RPMI8226 (cell line): ENCODE measurements at regions not wholly inside any gene's neighbourhood (a gene's known extent, or its start where the extent isn't known, plus 50 kb on each side); places are given as distances from the start of the nearest gene placed in this dataset.
A peak's percentile ranks its signal among the peaks of the same experiment; 100 is the strongest.
"Not testable (repeated sequence)": the region's sequence is repeated elsewhere in the genome, so short reads cannot be mapped to it uniquely, and the experiment has no call there.

Experiments used
- DNase-seq: peaks from one replicate; pipeline ENCODE4 v3.0.0-alpha.2; 2015

DNA sequence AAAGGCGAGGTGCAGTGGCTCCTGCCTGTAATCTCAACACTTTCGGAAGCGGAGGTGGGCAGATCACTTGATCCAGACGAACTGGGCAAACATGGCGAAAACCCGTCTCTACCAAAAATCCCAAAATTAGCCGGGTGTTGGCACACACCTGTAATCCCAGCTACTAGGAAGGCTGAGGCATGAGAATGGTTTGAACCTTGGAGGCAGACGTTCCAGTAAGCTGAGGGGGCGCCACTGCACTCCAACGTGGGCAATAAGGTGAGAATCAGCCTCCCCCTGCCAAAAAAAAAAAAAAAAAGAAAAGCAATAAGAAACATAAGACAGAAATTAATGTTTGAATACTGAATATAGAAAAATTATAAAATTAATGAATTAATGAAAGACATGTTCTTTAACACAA lies 928.7 kb downstream of the LRFN5 start:
- no peak for DNase-seq

DNA sequence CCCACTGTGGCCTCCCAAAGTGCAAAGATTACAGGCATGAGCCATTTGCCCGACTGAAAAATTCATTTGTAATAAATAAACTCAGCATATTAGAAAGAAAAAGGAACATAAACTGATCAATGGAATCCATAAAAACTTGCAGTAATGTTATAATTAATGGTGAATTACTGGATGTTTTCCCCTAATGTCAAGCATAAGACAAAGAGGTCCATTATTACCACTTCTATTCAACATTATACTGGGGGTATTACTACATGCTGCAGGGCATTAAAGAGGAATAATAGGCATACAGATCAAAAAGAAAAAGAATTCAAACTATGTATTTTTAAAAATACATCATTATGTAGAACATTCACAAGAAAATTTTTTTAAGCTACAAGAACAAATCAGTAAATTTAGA lies 926.8 kb downstream of the LRFN5 start:
- no peak for DNase-seq

DNA sequence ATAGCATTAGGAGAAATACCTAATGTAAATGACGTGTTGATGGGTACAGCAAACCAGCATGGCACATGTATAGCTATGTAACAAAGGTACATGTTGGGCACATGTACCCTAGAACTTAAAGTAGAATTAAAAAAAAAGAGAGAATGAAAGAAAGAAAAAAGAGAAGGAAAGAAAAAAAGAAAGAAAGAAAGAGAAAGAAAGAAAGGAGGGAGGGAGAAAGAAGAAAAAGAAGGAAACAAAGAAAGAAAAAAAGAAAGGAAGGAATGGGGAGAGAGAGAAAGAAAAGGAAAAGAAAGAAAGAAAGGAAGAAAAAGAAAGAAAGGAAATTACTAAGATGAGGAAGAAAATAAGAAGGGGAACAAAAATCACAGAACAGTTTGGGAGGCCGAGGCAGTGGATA lies 925.5 kb downstream of the LRFN5 start:
- no peak for DNase-seq

DNA sequence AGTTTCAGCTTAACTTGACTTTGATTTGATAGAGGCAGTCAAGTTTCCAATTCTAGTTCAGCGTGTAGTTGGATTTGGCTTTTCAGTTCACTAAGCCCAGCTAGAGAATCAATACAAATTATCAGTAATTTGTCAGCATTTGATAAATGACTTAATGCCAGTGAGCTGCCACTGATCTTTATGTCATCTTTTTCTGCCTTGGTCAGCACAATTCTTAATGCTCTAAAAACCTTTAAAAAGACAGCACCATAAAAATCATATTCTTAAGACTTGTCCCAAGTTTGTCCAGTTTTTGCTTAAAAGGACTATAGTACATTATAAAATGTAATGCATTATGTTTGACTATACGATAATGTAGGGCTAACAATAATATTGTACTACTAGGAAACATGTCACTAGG lies 920.5 kb downstream of the LRFN5 start:
- DNase-seq: no peak

DNA sequence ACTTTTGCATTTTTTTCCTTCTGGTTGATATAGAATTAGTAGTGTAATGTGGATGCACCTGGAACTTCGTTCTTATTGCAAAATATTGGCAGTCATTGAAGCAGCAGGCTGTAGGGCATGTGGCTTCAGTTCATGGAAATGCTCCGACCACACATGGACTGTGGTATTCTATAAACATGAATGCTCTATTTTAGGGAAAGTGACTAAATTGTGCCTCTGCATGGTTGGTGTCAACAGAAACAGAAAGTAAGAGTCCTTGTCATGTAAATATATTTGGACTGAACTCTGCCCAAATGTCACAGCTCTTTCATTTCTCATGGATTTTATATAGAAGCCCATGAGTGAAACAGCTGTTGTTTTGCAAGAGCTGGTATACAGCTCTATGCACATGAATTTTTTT lies 917.0 kb downstream of the LRFN5 start:
- no peak for DNase-seq

DNA sequence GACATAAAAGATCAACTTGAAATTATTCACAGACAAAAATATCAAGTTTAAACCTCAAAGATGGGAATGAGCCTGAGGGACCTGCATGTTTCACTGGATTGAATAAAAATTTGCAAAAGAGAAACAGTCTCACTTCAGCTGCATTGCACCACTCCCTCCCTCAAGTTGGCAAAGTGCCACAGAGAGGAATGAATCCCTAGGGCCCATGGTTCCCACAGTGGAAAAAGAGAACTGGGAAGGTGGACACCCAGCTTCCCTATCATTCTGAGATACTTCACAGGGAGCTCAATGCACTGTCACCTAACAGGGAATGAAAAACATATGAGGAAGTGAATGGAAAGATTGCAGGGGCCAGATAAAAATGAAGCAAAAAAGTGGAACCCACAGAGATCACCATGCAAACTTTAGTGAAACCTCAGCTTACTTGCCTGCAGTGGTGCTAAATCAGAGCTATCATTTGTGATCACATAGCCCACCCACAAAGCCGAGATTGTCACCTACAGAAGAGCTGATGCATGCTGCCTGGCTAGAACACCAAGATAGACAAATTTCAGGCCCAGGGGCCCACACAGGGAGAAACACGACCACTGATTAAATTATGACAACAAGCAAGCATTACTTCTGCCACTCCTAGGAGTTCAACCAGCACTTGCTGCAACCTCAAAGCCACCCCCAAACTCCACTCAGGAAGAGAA lies 911.3 kb downstream of the LRFN5 start:
- no peak for DNase-seq

DNA sequence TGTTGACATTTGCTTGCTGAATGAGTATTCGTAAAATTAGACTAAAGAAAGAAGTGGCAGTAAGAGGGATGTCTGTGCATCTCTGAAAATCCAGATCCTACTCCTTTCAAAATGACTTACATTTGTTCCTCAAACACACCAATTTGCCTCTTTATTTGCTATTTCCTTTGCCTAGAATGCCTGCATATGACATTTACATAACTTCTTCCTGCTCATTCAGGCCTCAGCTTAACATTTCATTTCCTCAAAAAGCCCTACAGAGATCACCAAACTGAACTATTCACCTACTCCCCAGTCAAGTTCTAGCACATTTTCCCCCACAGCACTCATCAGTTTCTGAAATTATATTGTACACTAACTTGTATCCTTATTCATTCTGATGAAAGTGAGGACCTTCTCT lies 907.2 kb downstream of the LRFN5 start:
- DNase-seq: no peak

DNA sequence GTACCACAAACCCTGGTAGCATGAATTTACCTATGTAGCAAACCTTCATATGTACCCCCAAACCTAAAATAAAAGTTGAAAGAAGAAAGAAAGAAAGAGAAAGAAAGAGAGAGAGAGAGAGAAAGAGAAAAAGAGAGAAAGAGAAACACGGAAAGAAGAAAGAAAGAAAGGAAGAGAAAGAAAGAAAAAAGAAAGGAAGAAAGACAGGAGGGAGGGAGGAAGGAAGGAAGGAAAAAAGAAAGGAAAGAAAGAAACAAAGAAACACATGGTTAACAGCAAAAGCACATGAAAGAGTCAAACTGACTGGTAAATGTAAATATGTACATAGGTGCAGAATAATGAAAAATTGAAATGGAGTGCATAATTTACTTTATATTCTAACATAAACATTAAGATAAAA lies 903.4 kb downstream of the LRFN5 start:
- no peak for DNase-seq

DNA sequence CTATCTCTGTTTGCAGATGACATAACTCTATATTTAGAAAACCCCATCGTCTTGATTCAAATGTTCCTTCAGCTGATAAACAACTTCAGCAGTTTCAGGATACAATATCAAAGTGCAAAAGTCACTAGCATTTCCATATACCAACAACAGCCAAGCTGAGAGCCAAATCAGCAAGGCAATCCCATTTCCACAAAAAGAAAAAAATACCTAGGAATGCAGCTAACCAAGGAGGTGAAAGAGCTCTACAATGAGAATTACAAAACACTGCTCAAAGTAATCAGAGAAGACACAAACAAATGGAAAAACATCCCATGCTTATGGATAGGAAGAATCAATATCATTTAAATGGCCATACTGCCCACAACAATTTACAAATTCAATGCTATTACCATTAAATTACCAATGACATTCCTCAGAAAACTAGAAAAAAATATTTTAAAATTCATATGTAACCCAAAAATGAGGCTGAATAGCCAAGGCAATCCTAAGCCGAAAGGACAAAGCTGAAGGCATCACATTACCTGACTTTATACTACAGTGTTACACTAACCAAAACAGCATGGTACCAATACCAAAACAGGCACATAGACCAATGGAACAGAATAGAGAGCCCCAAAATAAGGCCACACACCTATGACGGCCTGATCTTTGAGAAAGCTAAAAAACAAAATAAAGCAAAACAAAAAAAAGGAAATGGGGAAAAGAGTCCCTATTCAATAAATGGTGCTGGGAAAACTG lies 901.7 kb downstream of the LRFN5 start:
- DNase-seq: no peak

DNA sequence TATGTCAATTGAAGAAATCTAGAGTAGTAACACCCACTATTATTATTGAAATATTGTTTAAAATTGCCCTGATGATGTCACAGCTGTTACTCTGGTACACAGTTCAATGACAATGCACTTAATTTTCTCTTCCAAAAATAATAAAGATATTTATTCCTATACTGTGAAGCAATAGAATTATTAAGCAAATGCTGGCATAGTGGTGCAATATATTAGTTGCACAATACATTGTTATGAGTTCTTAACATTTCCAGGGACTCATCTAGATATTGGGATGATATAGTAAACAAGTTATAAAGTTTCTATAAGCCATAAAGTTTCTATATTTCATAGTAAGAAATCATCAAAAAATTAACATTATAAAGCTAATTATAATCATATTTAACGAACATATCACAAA lies 897.8 kb downstream of the LRFN5 start:
- DNase-seq: no peak

DNA sequence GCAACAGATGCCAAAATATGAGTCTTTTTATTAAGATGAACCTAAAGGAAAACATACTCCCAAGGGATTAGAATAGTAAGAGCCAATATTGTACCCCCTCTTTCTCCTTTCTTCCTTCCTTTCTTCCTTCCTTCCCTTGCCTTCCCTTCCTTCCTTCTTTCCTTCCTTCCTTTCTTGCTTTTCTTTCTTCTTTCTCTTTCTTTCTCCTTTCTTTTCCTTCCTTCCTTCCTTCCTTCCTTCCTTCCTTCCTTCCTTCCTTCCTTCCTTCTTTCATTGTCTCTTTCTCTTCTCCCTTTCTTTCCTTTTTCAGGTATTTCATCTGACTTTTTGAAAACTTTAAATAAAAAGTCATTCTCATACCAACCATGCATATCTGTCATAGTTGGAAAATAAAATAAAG lies 892.5 kb downstream of the LRFN5 start:
- no peak for DNase-seq

DNA sequence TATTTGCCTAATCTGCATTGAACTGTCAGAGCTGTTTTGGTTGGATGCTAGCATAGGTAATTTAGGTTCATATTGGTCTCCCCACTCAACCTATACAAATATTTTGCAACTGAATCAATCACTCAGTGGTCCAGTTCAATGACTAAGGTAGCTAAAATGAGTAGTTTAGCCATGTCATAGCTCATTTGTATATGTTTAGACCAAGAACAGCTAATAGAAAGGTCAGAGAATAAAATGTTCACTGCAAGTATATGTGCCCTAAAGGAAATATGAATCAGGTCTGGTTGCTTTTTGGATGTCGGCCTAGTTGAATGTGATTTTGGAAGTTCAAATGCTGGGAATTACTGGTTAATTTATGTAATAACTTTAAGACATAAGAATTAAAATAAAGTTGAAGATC lies 883.9 kb downstream of the LRFN5 start:
- DNase-seq: no peak

DNA sequence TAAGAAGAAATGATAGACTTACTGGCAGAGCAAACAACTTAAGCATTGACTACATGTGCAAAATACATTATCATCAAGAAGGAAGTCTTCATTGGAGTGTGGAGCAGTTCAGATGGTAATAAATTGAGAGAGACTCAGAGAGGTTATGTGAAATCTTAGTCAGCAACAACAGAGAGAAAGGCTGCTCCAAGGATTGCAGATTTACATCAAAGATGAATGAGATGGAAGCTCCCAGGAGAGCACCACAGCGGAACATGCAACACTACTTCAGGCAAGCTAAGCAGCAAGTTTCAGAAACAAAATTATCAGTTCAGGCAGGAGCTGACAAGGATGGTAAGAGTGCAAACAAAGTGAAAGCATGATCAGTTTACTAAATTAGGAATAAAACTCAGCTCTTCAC lies 882.3 kb downstream of the LRFN5 start:
- DNase-seq: no peak

DNA sequence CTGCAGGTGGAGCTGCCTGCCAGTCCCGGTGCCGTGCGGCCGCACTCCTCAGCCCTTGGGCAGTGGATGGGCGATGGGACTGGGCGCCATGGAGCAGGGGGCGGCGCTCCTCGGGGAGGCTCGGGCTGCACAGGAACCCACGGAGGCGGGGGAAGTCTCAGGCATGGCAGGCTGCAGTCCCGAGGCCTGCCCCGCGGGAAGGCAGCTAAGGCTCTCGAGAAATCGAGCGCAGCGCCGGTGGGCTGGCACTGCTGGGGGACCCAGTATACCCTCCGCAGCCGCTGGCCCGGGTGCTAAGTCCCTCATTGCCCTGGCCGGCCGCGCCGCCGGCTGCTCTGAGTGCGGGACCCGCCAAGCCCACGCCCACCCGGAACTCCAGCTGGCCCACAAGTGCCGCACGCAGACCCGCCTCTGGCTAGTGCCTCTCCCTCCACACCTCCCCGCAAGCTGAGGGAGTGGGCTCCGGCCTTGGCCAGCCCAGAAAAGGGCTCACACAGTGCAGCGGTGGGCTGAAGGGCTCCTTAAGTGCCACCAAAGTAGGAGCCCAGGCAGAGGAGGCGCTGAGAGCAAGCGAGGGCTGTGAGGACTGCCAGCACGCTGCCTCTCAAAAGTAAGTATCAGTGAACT lies 875.8 kb downstream of the LRFN5 start:
- not testable (repeated sequence) for DNase-seq

DNA sequence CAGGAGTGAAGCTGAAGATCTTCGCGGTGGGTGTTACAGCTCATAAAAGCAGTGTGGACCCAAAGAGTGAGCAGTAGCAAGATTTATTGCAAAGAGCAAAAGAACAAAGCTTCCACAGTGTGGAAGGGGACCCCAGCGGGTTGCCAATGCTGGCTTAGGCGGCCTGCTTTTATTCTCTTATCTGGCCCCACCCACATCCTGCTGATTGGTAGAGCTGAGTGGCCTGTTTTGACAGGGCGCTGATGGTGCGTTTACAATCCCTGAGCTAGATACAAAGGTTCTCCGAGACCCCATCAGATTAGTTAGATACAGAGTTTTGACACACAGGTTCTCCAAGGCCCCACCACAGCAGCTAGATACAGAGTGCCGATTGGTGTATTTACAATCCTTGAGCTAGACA lies 875.0 kb downstream of the LRFN5 start:
- not testable (repeated sequence) for DNase-seq

DNA sequence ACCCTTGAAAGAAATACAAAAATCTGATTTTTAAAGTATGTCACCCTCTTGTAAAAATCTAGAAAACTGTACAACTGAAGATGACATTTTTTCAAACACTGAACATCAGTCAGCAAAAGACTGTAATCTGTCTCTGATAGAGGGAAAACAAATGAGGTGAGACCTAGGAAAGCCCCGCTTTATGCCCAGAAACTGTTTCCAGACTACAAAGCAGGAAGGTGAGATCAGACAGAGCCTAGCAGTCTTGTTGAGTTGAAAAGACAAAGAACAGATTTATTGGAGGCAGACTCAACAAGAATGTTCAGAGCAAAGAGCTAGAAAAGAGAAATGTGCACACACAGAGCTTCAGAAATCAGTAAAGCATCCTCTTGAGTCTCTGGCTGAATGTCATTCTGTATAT lies 873.6 kb downstream of the LRFN5 start:
- no peak for DNase-seq

DNA sequence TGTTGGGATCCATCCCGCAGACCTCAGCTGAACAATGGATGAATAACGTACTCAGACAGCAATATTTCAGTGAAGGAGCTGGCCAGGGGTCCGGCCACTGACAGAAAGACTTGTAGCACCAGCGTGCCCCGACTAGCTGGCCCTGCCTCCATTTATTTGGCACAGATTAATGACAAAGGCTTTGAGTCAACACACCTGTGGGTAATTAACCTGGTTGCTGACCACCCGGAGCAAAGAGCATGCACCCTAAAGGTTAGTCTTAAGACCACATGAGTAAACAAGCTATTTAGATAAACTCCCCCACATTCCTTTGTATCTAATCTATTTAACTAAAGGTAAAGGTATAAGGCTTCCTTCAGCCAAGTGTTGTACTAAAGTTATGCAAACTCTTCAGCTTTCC lies 868.6 kb downstream of the LRFN5 start:
- no peak for DNase-seq

DNA sequence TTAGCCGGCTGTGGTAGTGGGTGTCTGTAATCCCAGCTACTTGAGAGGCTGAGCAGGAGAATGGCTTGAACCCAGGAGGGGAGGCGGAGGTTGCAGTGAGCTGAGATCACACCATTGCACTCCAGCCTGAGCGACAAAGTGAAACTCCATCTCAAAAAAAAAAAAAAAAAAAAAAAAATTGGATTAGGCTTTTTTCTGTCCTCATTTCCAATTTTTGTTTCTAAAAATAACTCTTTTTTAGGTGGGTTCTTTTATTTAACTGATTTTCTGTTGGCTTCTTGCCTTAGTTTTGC lies 863.7 kb downstream of the LRFN5 start:
- no peak for DNase-seq

DNA sequence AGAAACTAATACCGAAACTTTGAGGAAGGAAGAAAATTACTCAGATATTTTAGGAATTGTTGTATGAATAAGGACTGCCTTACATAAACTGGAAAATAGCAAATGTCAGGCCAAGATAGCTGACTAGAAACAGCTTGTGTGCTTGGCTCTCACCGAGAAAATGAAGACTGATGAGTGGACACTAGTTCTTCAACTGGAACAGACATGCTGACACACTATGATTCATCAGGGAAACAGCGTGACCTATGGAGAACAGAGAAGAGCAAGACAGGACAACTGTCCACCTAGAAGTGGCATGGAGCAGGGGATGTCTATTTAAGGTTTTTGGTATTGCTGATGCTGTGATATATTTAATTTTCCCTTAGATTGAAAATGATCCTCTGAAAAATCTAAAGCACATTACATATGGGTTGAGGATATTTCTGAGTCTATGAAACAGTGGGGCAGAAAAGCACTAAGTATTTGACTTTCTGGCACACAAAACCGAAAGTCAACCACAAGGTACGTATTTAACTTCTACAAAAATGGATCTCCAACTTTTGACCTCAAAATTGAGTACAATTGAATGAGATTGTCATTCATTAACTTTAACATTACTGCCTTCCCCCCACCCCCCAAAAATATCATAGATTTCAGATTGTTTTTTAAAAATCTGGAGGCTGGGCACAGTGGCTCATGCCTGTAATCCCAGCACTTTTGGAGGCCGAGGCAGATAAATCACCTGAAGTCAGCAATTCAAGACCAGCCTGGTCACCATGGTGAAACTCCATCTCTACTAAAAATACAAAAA lies 863.2 kb downstream of the LRFN5 start:
- DNase-seq: peak; percentile 42

DNA sequence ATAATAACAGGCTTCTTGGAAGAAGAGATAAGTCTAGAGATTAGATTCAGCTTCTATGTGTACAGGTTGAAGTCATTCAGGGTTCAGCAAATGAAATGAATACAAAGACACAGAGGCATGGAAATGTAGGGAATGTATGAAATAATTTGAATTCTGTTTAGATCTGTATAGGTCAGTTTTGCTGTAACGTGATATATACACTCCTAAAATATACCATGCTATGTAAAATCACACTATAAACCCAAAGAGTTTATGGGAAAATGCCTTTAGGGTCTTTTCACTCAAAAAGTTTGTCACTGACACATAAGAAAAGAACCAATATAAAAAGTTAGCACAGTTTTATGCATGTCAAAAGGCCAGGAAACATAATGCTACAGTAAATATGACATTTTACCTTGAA lies 854.0 kb downstream of the LRFN5 start:
- no peak for DNase-seq

DNA sequence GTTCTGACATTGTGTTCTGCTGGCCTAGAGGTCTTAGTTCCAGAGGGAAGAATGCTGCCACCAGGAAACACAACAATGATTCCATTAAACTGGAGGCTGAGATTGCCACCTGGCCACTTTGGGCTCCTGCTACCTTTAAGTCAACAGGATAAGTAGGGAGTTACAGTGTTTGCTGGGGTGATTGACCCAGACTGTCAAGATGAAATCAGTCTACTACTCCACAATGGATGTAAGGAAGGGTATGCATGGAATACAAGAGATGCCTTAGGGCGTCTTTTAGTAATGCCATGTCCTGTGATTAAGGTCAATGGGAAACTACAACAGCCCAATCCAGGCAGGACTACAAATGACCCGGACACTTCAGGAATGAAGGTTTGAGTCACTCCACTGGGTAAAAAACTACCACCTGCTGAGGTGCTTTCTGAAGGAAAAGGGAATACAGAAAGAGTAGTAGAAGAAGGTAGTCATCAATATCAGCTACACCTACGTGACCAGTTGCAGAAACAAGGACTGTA lies 852.6 kb downstream of the LRFN5 start:
- no peak for DNase-seq

DNA sequence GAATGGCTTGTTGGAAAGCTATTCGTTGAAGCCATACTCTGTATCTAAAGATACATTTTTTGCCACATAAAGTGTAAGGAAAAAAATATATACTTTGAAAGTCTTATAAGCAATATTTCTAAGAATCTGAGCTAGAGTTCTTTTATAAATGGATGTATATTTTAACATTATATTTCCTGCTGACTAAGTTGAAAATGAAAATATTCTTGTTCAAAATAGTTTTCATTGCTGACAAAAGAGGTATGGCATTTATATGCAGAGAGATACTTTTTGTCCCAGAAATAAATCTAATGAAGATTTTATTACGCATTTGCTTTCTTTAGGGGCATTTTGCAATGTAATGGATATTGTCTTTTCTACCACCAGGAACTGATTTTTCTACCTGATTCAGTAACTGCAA lies 834.9 kb downstream of the LRFN5 start:
- DNase-seq: no peak

DNA sequence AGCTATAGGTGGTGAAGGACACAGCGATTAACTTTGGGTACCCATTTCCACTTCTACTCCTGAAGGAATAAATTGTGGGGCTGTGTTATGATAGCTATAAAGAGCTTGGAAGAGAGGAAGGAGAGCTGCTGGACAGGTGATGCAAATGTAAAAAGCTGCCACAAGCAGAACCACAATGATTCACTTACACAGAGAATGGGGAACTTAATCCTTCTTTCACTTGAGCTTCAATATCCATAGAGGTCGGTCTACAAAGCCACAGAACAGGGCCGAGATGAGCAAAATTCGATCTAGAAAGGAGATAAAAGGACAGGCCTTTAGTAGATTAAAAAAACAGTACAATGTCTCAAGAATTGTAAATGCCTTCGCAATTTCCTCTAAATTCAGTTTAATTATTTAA lies 831.1 kb downstream of the LRFN5 start:
- no peak for DNase-seq

DNA sequence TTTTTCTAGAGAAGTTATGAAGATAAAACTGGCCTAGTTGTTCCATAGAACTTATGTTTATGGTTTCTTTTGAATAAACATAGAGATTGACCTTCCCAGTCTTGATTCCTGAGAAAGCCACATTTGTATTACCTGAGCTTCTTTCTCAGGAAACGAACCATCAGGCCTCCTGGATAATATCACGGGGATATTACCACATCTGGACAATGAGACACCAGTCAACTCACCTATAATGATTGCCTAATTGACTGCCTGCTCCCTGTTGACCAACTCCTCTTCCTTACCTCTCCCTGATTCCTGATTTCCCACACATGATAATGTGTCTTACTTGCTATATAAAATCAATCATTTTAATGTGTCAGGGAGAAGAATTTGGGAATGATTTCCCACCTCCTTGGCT lies 822.7 kb downstream of the LRFN5 start:
- no peak for DNase-seq
